GM19467 (cell line): ENCODE measurements at regions not wholly inside any gene's neighbourhood (a gene's known extent, or its start where the extent isn't known, plus 50 kb on each side); places are given as distances from the start of the nearest gene placed in this dataset.

ENCODE experiments used
- ATAC-seq: cut with Tn5 transposase; IDR thresholded peaks from one replicate; pipeline ENCODE4 v1.9.1; 2021; ENCODE audit warnings: mild to moderate bottlenecking, moderate library complexity; ENCODE audit not compliant: unreplicated experiment

DNA sequence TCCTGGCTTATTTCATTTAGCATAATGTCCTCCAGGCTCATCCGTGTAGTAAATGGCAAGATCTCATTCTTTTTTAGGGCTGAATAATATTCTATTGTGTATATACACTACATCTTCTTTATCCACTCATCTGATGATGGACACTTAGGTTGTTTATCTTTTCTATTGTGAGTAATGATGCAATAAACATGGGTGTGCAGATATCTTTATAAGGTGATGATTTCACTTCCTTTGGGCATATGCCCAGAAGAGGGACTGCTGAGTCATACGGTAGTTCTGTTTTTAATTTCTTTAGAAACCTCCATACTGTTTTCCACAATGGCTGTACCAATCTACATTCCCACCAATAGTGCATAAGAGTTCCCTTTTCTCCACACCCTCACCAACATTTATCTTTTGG, 317.6 kb upstream of the CNKSR2 start:
- no peak for ATAC-seq

DNA sequence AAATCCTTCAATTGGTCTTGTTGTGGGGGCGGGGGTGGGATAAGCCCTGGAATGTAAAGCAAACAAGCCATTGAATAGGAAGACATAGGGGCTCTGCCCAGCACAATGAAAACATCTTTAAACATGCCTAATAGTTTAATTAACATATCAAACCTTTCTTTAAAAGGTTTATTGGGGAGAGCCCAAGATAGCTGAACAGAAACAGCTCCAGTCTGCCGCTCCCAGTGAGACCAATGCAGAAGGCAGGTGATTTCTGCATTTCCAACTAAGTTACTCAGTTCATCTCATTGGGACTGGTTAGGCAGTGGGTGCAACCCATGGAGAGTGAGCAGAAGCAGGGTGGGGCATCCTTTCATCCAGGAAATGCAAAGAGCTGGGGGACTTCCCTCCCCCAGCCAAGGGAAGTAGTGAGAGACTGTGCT, 327.2 kb upstream of the CNKSR2 start:
- no peak for ATAC-seq

- ATAC-seq = no peak
These were observed 359.9 kb upstream of the CNKSR2 start for GRCh38 chrX:21014326-21014725.

GRCh38 chrX:21004835-21005234, 369.4 kb upstream of the CNKSR2 start:
- no peak for ATAC-seq

DNA sequence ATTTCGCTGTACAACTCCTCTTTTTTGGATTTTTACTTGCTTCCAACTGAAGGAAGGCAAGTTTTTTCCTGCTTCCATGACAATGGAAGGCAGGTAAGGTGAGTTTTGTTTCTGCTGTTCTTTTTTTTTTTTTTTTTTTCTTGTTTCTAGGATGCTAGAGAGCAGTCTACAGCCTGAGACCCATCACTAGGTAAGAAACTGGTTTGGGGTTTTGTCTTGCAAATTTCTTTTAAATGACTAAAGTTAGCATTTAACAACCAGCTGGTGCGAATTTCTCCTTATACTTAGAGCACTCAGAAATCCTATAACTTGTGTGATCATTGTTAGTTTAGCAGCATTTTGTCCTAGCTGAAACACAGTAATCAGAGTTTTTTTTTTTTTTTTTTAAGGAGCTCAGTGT, 378.4 kb upstream of the CNKSR2 start:
- no peak for ATAC-seq

DNA sequence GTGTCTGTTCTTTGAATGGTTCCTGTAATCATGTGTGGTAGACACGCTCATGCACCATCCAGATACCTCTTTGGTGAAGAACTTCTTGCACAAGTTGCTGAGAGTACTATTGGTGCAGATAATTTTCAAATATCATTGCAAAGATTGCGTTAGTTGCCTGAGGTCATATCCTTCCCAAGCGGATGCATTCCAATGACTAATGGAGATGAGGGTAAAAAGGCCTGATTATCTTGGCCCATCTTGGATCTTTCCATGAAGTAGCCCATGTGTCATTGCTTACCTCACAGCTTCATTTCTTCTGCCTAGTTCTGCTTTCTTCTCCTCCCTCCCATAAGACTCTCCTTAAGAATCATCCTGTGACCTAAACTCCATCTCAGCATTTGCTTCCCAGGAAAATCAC, 384.9 kb upstream of the CNKSR2 start:
- ATAC-seq = no peak

GRCh38 chrX:20988804-20989203, 385.4 kb upstream of the CNKSR2 start:
- no peak for ATAC-seq

GRCh38 chrX:20988118-20988517, 386.1 kb upstream of the CNKSR2 start:
- ATAC-seq = no peak

GRCh38 chrX:20980426-20980825, 393.8 kb upstream of the CNKSR2 start:
- no peak for ATAC-seq

GRCh38 chrX:20974326-20974725, 399.9 kb upstream of the CNKSR2 start:
- no peak for ATAC-seq

DNA sequence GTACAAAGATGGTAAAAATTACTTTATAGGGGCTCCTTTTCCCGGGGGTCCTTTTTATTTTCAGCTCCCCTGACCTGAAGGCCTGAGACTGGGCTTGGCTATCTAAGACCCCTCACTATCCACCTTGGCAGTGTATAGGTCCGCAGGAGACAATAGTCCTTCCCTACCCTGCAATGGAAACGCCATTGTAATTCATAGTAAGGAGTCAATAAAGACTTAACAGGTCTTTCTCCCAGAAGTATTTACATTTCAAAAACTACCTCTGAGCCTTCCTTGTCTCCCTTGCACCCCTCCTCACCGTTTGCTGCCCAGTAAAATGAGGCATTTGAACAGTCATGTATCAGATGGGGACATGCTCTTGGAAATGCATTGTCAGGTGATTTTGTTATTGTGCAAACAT, 401.2 kb upstream of the CNKSR2 start:
- no peak for ATAC-seq

DNA sequence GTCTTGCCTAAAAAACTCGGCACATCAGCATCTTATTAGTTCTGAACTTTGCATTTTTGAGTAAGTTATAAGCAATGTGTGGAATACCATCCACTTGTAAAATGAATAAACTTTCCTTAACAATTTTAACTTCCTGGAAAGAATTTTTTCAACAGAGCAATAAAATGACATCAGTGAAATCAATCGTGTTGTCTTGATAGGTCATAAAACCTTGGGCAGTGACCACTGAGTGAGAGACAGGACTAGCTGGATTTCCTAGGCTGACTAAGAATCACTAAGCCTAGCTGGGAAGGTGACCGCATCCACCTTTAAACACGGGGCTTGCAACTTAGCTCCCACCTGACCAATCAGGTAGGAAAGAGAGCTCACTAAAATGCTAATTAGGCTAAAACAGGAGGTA, 403.0 kb upstream of the CNKSR2 start:
- no peak for ATAC-seq

DNA sequence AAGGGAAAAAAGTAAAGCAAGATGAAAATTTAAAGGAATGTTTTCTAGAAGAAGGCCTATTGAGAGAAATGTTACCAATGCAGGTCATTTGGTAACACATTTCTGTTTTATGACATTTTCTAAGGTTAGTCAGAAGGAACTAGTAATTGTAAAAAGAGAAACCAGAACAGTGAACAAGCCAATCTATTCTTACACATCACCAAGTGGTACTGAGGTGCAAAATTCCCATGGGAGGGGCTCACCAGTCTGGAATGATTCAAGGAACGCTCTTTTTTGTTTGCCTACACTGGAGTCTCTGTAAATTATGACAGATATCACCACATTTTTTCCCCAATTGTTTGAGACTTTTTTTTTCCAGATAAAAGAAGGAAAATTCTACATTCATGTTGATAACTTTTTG, 404.7 kb upstream of the CNKSR2 start:
- ATAC-seq = no peak

DNA sequence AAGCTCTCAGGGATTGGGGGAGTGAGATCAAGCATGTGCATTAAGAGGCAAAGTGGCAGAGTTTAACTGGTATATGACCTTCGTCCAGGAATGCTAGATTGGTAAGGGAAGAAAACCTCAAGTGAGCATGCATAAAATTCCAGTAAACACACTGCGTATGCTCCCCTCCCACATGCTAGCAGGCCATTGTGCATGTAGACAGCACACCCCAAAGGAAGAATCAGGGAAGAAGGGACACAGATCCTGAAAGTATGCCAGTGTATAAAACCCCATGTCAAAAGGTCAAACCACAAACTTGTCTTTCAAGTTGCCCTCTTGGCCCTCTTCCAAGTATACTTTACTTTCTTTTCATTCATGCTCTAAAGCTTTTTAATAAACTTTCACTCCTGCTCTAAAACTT, 405.2 kb upstream of the CNKSR2 start:
- no peak for ATAC-seq

GRCh38 chrX:20967725-20968124, 406.5 kb upstream of the CNKSR2 start:
- no peak for ATAC-seq

GRCh38 chrX:20965270-20966044, 408.8 kb upstream of the CNKSR2 start:
- no peak for ATAC-seq

GRCh38 chrX:20954014-20954413, 420.2 kb upstream of the CNKSR2 start:
- ATAC-seq = no peak

DNA sequence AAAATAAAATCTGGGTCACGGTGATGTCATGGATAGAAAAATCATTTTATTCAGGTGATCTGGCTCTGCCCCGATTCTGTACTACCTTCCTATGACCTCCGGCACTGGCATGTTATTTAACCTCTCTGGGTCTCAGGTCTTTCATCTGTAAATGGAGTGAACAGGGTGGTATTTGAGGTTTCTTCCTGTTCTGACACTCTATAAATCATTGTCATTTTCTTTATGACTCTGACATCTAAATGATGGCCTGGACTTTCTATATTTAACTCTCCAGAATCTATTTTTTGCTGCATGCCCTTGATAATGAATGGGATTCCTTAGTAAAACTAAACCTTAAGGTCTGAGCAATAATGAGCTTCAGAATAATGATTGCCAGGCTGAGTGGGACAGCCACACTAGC, 422.0 kb upstream of the CNKSR2 start:
- ATAC-seq = no peak

GRCh38 chrX:20951016-20951810, 423.0 kb upstream of the CNKSR2 start:
- no peak for ATAC-seq

DNA sequence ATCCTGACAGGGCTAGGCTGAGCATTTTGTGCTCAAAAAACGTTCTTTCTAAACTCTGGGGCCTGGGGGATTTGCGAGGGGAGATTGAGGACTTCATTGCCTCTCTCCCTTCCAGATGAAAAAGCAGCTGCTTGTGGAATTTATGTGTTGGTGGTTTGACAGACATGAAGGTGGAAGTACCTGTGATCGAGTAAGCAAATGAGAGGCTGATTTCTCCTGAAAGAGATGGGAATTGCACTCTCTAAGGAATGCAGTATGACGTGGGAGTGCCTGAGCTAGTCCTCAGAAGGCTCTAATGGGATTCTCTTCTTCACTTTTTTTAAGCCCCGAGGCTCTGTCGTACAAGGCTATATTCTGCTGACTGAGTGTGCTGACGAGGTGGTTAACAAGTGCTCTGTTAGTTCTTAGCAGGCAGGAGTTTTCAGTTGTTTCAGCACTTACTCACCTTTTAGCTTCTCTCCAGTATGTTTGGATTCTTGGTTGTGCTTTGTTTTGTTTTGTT, 426.8 kb upstream of the CNKSR2 start:
- no peak for ATAC-seq

DNA sequence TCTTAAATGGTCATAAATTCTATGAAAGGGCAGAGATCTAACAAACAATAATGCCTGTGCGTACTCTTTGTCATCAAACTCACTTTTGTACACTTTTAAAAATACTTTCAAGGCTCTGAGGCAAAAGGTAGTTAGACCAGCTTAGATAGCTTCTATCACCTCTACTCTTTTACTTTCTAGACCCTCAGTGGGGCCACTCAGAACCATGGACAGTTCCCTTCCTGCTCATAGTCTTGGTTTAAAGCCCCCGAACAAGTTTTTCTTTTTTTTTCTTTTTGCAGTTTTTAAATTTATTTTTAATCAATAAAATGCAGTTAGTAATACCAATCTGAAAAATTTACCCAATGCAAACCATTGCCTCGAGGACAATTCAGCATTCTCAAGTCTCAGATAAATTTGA, 460.5 kb upstream of the CNKSR2 start:
- ATAC-seq = no peak

DNA sequence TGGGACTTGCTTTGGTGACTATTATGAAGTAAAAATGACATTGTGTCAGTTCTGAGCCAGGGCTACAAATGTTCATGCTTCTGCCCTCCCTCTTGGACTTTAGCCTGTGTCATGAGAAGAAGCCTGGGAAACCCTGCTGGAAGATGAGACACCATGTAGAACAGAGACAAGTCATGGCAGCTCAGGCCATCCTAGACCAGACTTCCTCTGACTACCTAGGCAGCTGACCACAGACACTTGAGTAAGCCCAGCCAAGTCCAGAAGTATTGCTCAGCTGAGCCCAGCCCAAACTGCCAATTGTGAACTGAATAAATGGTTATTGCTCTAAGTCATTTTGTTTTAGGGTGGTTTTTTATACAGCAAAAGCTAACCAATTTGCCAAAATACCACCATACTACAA, 467.6 kb upstream of the CNKSR2 start:
- ATAC-seq = no peak
